Lower leg skin (tissue), 4 donors: ENCODE measurements at regions not wholly inside any gene's neighbourhood (a gene's known extent, or its start where the extent isn't known, plus 50 kb on each side); places are given as distances from the start of the nearest gene placed in this dataset.

Experiments used
- DNase-seq, 2 donors: peaks; one replicate each; pipeline ENCODE4 v3.0.0-alpha.2; 2019; ENCODE audit warnings: low spot score in 2 of 2
- H3K4me3 ChIP-seq: fragments of 200-600 bp; sonication (generic); 2 replicates; pipeline ENCODE4 v1.5.1; 2017; ENCODE audit warnings: mild to moderate bottlenecking, low read depth; ENCODE audit not compliant: poor library complexity, severe bottlenecking
- POLR2A ChIP-seq, 2 donors: fragments of 450-650 bp; IDR thresholded peaks; one replicate each; pipeline ENCODE4 v1.6.1; 2016 to 2017; ENCODE audit warnings: antibody characterized with exemption in 2 of 2, mild to moderate bottlenecking in 1 of 2, moderate library complexity in 1 of 2
- WGBS, 2 donors: methylation state at CpG; one replicate each; pipeline ENCODE4 v1.1.5; 2018; 5-methylcytosine and 5-hydroxymethylcytosine counted together
- intact Hi-C: fragments of 100-400 bp; cut with DNase I; formaldehyde crosslinking; loops from one replicate; pipeline ENCODE4 v1.15.0; 2023; ENCODE audit warnings: low total_unique reads
- TF ChIP-seq, protein P1 (sequence below), 3 donors: fragments of 450-650 bp; IDR thresholded peaks; one replicate each; pipeline ENCODE4 v1.5.1; 2016; ENCODE audit warnings: antibody characterized with exemption in 3 of 3, mild to moderate bottlenecking in 3 of 3, moderate library complexity in 2 of 3

GRCh38 chr12:16681196-16681595, 75.2 kb upstream of the LMO3 start:
- DNase-seq, result no peak
- no peak overlapping the region for H3K4me3 ChIP-seq
- intact Hi-C loops, result no loop called here
- TF ChIP-seq, protein P1, sequence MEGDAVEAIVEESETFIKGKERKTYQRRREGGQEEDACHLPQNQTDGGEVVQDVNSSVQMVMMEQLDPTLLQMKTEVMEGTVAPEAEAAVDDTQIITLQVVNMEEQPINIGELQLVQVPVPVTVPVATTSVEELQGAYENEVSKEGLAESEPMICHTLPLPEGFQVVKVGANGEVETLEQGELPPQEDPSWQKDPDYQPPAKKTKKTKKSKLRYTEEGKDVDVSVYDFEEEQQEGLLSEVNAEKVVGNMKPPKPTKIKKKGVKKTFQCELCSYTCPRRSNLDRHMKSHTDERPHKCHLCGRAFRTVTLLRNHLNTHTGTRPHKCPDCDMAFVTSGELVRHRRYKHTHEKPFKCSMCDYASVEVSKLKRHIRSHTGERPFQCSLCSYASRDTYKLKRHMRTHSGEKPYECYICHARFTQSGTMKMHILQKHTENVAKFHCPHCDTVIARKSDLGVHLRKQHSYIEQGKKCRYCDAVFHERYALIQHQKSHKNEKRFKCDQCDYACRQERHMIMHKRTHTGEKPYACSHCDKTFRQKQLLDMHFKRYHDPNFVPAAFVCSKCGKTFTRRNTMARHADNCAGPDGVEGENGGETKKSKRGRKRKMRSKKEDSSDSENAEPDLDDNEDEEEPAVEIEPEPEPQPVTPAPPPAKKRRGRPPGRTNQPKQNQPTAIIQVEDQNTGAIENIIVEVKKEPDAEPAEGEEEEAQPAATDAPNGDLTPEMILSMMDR (IDR thresholded peaks at IDR 0.05), result no peak
- TF ChIP-seq POLR2A (IDR thresholded peaks at IDR 0.05), result no peak

DNA sequence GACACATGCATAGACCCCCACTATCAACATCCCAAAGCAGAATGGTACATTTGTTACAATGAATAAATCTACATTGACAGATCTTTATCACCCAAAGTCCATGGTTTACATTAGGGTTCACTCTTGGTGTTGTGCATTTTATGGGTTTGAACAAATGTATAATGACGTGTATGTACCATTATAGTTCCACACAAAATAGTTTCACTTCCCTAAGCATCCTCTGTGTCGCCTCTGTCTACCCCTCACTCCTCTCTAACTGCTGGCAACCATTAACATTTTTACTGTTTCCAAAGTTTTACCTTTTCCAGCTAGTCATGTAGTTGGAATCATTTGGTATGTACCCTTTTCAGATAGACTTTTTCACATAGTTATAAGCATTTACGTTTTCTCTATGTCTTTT, 69.5 kb upstream of the LMO3 start:
- intact Hi-C loops, result no loop called here
- no peak for DNase-seq
- TF ChIP-seq, protein P1 (IDR thresholded peaks at IDR 0.05), result no peak
- TF ChIP-seq POLR2A (IDR thresholded peaks at IDR 0.05), result no peak
- no peak overlapping the region for H3K4me3 ChIP-seq
- WGBS, 2 donors, result 51 to 76% methylated on average over 2 to 3 of the region's 3 CpGs

DNA sequence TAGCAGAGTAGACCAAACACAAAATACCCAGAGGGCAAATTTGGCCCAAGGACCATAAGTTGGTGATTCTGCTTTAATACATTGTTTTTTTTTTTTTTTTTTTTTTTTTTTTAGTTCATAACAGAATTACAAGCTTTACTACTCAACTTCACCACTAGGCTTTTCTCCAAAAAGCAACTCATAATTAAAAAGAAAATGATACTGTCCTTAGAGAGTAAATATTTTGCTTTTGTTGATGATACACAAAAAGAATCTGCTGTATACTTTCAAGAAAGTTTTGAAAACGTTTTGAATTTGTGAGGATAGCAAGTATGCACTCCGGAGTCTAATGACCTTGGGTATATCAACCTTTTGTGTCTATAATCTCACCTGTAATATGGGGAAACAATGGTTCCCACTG, 68.9 kb upstream of the LMO3 start:
- no peak for TF ChIP-seq POLR2A (IDR thresholded peaks at IDR 0.05)
- TF ChIP-seq, protein P1 (IDR thresholded peaks at IDR 0.05), result no peak
- WGBS, 2 donors, result 59 to 68% methylated on average over 2 of the region's 2 CpGs
- intact Hi-C loops, result no loop called here
- DNase-seq, result no peak
- no peak overlapping the region for H3K4me3 ChIP-seq

DNA sequence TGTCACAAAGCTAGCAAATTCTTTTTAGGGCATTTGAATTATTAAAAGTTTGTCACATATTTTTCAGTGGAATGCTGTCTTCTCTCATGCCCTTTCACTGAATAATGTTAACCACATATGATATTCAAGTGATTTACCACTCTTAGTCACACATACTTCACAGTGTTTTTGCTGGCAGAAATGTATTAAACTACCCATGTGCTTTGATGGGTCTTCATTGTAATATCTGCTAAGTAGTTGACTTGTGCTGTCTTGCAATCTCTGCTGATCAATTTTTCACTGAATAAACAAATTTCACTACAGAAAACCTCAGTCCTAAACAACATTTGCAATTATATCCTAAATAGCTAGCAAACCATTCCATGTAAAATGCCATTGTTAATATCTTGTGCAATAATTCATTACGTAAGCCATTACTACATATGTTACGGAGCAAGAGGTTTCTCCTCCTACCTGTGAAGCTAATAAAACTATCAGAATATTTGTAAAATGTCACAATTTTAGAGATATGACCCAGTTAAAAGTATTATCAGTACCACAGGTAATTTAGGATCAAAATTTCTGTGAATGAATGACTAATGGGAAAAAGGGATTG, 64.6 kb upstream of the LMO3 start:
- intact Hi-C loops, result no loop called here
- H3K4me3 ChIP-seq, result no peak overlapping the region
- WGBS, 2 donors, result 73 to 84% methylated on average over 2 of the region's 2 CpGs
- no peak for DNase-seq
- TF ChIP-seq POLR2A (IDR thresholded peaks at IDR 0.05), result no peak
- TF ChIP-seq, protein P1 (IDR thresholded peaks at IDR 0.05), result no peak

DNA sequence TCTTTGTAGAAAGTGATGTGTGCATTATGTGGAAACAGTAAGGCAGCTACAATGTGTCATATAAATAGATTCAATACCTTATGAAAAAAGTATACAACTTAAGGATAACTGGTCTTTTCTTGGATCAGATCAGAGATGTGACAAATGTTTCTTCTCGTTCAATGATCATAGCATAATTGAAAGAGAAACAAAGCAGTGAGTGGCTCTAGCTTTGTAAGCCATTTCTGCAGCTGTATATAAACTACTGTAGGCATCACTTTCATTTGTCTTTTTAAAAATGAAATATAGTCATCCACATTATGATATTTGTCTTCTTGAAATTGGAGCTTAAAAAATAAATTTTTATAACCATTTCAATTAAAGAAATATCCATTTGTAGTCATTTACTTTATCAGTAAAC, 63.8 kb upstream of the LMO3 start:
- H3K4me3 ChIP-seq, result no peak overlapping the region
- WGBS, 2 donors, result 31 to 37% methylated on average over 1 of the region's 1 CpG
- intact Hi-C loops, result no loop called here
- TF ChIP-seq POLR2A (IDR thresholded peaks at IDR 0.05), result no peak
- TF ChIP-seq, protein P1 (IDR thresholded peaks at IDR 0.05), result no peak
- no peak for DNase-seq

- TF ChIP-seq POLR2A (IDR thresholded peaks at IDR 0.05), result no peak
- TF ChIP-seq, protein P1 (IDR thresholded peaks at IDR 0.05), result no peak
- H3K4me3 ChIP-seq, result no peak overlapping the region
- intact Hi-C loops, result no loop called here
- WGBS, 2 donors, result 58 to 67% methylated on average over 2 of the region's 2 CpGs
- DNase-seq, result no peak
Measured at GRCh38 chr12:16668198-16668597, 62.2 kb upstream of the LMO3 start.
